OCI-LY1 (cell line): ENCODE measurements at regions not wholly inside any gene's neighbourhood (a gene's known extent, or its start where the extent isn't known, plus 50 kb on each side); places are given as distances from the start of the nearest gene placed in this dataset.

Experiments
- H2AFZ ChIP-seq: fragments of 200-600 bp; sonication (generic), shearing (Covaris generic); 2 replicates; pipeline ENCODE4 v1.6.0; 2014; ENCODE audit warnings: antibody characterized with exemption, mild to moderate bottlenecking, low read length
- H3F3A ChIP-seq: fragments of 200-600 bp; sonication (generic), shearing (Covaris generic); 2 replicates; pipeline ENCODE4 v1.6.0; 2014; ENCODE audit warnings: mild to moderate bottlenecking, antibody characterized with exemption, low read length, moderate library complexity; ENCODE audit not compliant: insufficient read depth
- H3K27ac ChIP-seq: fragments of 200-600 bp; sonication (generic); 2 replicates; pipeline ENCODE4 v1.5.1; 2014; ENCODE audit warnings: low read length, mixed run types, mild to moderate bottlenecking, low read depth; ENCODE audit not compliant: poor library complexity, severe bottlenecking
- H3K27me3 ChIP-seq: fragments of 200-600 bp; sonication (generic); 2 replicates; pipeline ENCODE4 v1.6.0; 2014; ENCODE audit warnings: antibody characterized with exemption, mild to moderate bottlenecking, low read length, moderate library complexity; ENCODE audit not compliant: insufficient read depth
- H3K36me3 ChIP-seq: fragments of 200-600 bp; sonication (generic); 2 replicates; pipeline ENCODE4 v1.6.1; 2014; ENCODE audit warnings: mild to moderate bottlenecking, antibody characterized with exemption, low read length, moderate library complexity, mixed read lengths; ENCODE audit not compliant: insufficient read depth
- H3K4me1 ChIP-seq: fragments of 200-600 bp; sonication (generic); 2 replicates; pipeline ENCODE4 v1.5.1; 2014; ENCODE audit warnings: mild to moderate bottlenecking, low read length, moderate library complexity; ENCODE audit not compliant: insufficient read depth, severe bottlenecking
- H3K4me2 ChIP-seq: fragments of 200-600 bp; sonication (generic), shearing (Covaris generic); 2 replicates; pipeline ENCODE4 v1.6.1; 2014; ENCODE audit warnings: low read length
- H3K4me3 ChIP-seq: fragments of 200-600 bp; sonication (generic); 2 replicates; pipeline ENCODE4 v1.5.1; 2014; ENCODE audit warnings: low read length, low read depth, mild to moderate bottlenecking, mixed read lengths; ENCODE audit not compliant: poor library complexity, severe bottlenecking
- H3K79me2 ChIP-seq: fragments of 200-600 bp; shearing (Covaris generic); 2 replicates; pipeline ENCODE4 v1.6.1; 2016; ENCODE audit warnings: mixed run types, low read length, mixed read lengths; ENCODE audit not compliant: insufficient read depth
- H3K9ac ChIP-seq: fragments of 200-600 bp; sonication (generic), shearing (Covaris generic); 2 replicates; pipeline ENCODE4 v1.6.1; 2014; ENCODE audit warnings: mild to moderate bottlenecking, low read length, mixed read lengths
- H3K9me2 ChIP-seq: fragments of 200-600 bp; sonication (generic), shearing (Covaris generic); 2 replicates; pipeline ENCODE4 v1.6.1; 2014; ENCODE audit warnings: low read depth, mild to moderate bottlenecking, low read length, mixed read lengths
- H3K9me3 ChIP-seq: fragments of 200-600 bp; shearing (Covaris generic); 2 replicates; pipeline ENCODE4 v1.6.1; 2014; ENCODE audit warnings: low read length, mixed read lengths
- H4K20me1 ChIP-seq: fragments of 200-600 bp; sonication (generic), shearing (Covaris generic); 2 replicates; pipeline ENCODE4 v1.6.0; 2016; ENCODE audit warnings: mild to moderate bottlenecking, low read length; ENCODE audit not compliant: insufficient read depth
- CTCF ChIP-seq: fragments of 200-600 bp; sonication (generic), shearing (Covaris generic); IDR thresholded peaks from 2 replicates; pipeline ENCODE4 v1.5.1; 2017; ENCODE audit warnings: mild to moderate bottlenecking, antibody characterized with exemption, low read length, moderate library complexity, mixed read lengths
- EZH2 ChIP-seq: fragments of 200-600 bp; sonication (generic), shearing (Covaris generic); IDR thresholded peaks from 2 replicates; pipeline ENCODE4 v1.8.0; 2017; ENCODE audit warnings: borderline replicate concordance, mixed run types, mild to moderate bottlenecking, antibody characterized with exemption, low read length, moderate library complexity, mixed read lengths

- Histone ChIP-seq H3K27me3 (peaks cover 8% of the 10 kb centered on the region; the same call in 1 of the 2 replicates), H3K27ac (no peak overlapping the region)
- no peak for TF ChIP-seq EZH2
- no peak for TF ChIP-seq CTCF
These were observed 180.7 kb downstream of the TEX36 start for GRCh38 chr10:125502276-125502675.

GRCh38 chr10:125495386-125495785, 187.6 kb downstream of the TEX36 start:
- H3K9ac ChIP-seq: no peak overlapping the region
- H3K9me3 ChIP-seq: no peaks in the 10 kb centered on the region
- no peak overlapping the region for H3K4me2 ChIP-seq
- no peaks in the 10 kb centered on the region for H3K36me3 ChIP-seq
- peaks cover 5% of the 10 kb centered on the region; the same call in 1 of the 2 replicates for H3K27me3 ChIP-seq
- H3K4me3 ChIP-seq: no peak overlapping the region
- no peak overlapping the region for H2AFZ ChIP-seq
- H3K9me2 ChIP-seq: no peaks in the 10 kb centered on the region
- H3K79me2 ChIP-seq: no peaks in the 10 kb centered on the region
- no peaks in the 10 kb centered on the region for H3K4me1 ChIP-seq
- no peaks in the 10 kb centered on the region for H4K20me1 ChIP-seq
- H3K27ac ChIP-seq: no peak overlapping the region
- H3F3A ChIP-seq: no peaks in the 10 kb centered on the region
- no peak for TF ChIP-seq EZH2
- no peak for TF ChIP-seq CTCF

More at GRCh38 chr10:125502276-125502675, 180.7 kb downstream of the TEX36 start:
- no peaks in the 10 kb centered on the region for H3F3A ChIP-seq
- H3K79me2 ChIP-seq: no peaks in the 10 kb centered on the region
- H4K20me1 ChIP-seq: no peaks in the 10 kb centered on the region
- no peak overlapping the region for H3K4me2 ChIP-seq
- no peaks in the 10 kb centered on the region for H3K9me2 ChIP-seq
- H3K4me1 ChIP-seq: no peaks in the 10 kb centered on the region
- no peak overlapping the region for H3K9ac ChIP-seq
- no peak overlapping the region for H2AFZ ChIP-seq
- no peak overlapping the region for H3K4me3 ChIP-seq
- H3K36me3 ChIP-seq: no peaks in the 10 kb centered on the region
- H3K9me3 ChIP-seq: no peaks in the 10 kb centered on the region

- Histone ChIP-seq H3K9me3 (no peaks in the 10 kb centered on the region), H3K9ac (no peak overlapping the region), H3K4me3 (no peak overlapping the region), H3K36me3 (no peaks in the 10 kb centered on the region), H3K4me2 (no peak overlapping the region), H4K20me1 (no peaks in the 10 kb centered on the region), H3K27me3 (peaks cover 7% of the 10 kb centered on the region; the same call in 1 of the 2 replicates), H3F3A (no peaks in the 10 kb centered on the region), H2AFZ (no peak overlapping the region), H3K79me2 (no peaks in the 10 kb centered on the region), H3K4me1 (no peaks in the 10 kb centered on the region), H3K9me2 (no peaks in the 10 kb centered on the region), H3K27ac (no peak overlapping the region)
- TF ChIP-seq CTCF (no peak), EZH2 (no peak)
These were observed 188.2 kb downstream of the TEX36 start for GRCh38 chr10:125494651-125495239.
